ENCODE measurements at regions not wholly inside any gene's neighbourhood (a gene's known extent, or its start where the extent isn't known, plus 50 kb on each side); places are given as distances from the start of the nearest gene placed in this dataset.

- H3K27me3 ChIP-seq (ENCODE audit: control insufficient read depth in 2 of 2, insufficient read depth in 2 of 2, low read length in 2 of 2): no peaks in the 10 kb centered on the region
- no peak for DNase-seq (ENCODE audit: extremely low read depth in 1 of 4, low spot score in 3 of 4)
- H3K4me1 ChIP-seq (replicated peaks in 1 of 2; ENCODE audit: control insufficient read depth in 2 of 2, insufficient read depth in 2 of 2, low read length in 2 of 2): no peaks in the 10 kb centered on the region
- H3K27ac ChIP-seq (ENCODE audit: extremely low read depth, low read depth, low read length): no peak overlapping the region
- ChIA-PET CTCF (ENCODE audit: low intra/inter-chr PET ratio) (no interaction called here), POLR2A (no interaction called here)
- no peaks in the 10 kb centered on the region for H3K9me1 ChIP-seq (ENCODE audit: control insufficient read depth, insufficient read depth, low read length)
- TF ChIP-seq NCOA1 (IDR thresholded peaks at IDR 0.05; ENCODE audit: low read depth): no peak
- no peak for TF ChIP-seq NFYB (IDR thresholded peaks at IDR 0.05; ENCODE audit: extremely low read depth, insufficient read length)
- no peak for TF ChIP-seq EP300 (IDR thresholded peaks at IDR 0.05; ENCODE audit: low read length)
- no peaks in the 10 kb centered on the region for H3K36me3 ChIP-seq (ENCODE audit: control insufficient read depth, insufficient read depth, low read length)
- in situ Hi-C loops (cut with MboI) (no loop called here), intact Hi-C loops (cut with micrococcal nuclease) (no loop called here)
- no peaks in the 10 kb centered on the region; the same call in 1 of the 2 replicates for H3K9me3 ChIP-seq (replicated peaks; ENCODE audit: control insufficient read depth, insufficient read depth, low read depth, low read length)
- H2AFZ ChIP-seq (ENCODE audit: low read depth, low read length): no peak overlapping the region
- H3K79me2 ChIP-seq (ENCODE audit: control insufficient read depth, insufficient read depth, low read length): no peaks in the 10 kb centered on the region
- WGBS (ENCODE audit: insufficient coverage, low coverage, missing lambda C conversion rate): 3% methylated on average over 2 of the region's 2 CpGs
- ATAC-seq: no peak
- no peak overlapping the region for H3K4me2 ChIP-seq (ENCODE audit: insufficient read depth, low read length)
- no TSS peak for BruUV-seq (replicated peaks)
- no peak for FAIRE-seq
- no peak overlapping the region for H3K4me3 ChIP-seq
- H4K20me1 ChIP-seq (replicated peaks; ENCODE audit: control insufficient read depth, insufficient read depth, low read length): no peaks in the 10 kb centered on the region
- no peak overlapping the region for H3K9ac ChIP-seq (ENCODE audit: insufficient read depth in 1 of 2, low read depth in 2 of 2, low read length in 2 of 2)
Observed at GRCh38 chr1:193754151-193754550, 567.7 kb upstream of the B3GALT2 start.

DNA sequence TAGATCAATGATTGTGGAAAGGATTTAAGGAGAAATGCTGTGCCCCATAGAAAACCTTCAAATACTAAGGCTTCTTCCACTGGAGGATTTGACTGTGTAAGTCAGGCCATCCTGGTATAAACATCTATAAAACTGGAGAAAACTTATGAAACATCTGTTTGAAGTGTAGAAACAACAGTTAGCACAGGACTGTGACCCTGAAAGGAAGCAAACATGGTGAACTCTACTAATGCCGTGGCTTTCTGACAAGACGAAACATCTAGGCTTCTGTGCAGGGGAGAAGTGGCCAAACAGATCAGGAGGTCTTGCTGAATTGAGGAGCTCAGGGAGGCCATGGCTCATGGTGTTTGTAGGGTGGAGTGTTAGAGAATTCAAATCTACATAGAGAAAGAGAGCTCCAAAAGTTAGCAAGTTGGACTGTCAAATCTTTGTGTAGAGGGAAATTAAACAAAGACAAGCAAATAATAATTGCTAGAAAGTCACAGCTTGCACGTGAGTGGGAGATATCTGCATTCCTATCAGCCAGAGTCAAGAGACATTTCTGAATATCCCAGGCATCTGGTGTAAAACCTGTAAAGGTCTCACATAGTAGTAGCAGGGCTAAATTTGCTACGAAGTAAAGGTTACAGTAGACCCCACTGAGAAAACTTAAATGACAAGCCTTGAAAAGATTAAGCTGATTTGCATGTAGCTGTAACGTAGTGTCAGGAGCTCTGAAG is 566.8 kb upstream of the B3GALT2 start:
- Histone ChIP-seq H3K9ac (ENCODE audit: insufficient read depth in 1 of 2, low read depth in 2 of 2, low read length in 2 of 2) (no peak overlapping the region), H3K79me2 (ENCODE audit: control insufficient read depth, insufficient read depth, low read length) (no peaks in the 10 kb centered on the region), H3K9me1 (ENCODE audit: control insufficient read depth, insufficient read depth, low read length) (no peaks in the 10 kb centered on the region), H4K20me1 (replicated peaks; ENCODE audit: control insufficient read depth, insufficient read depth, low read length) (no peaks in the 10 kb centered on the region), H2AFZ (ENCODE audit: low read depth, low read length) (no peak overlapping the region), H3K4me3 (no peak overlapping the region), H3K27ac (ENCODE audit: extremely low read depth, low read depth, low read length) (no peak overlapping the region), H3K36me3 (ENCODE audit: control insufficient read depth, insufficient read depth, low read length) (no peaks in the 10 kb centered on the region), H3K27me3 (ENCODE audit: control insufficient read depth in 2 of 2, insufficient read depth in 2 of 2, low read length in 2 of 2) (no peaks in the 10 kb centered on the region), H3K4me1 (replicated peaks in 1 of 2; ENCODE audit: control insufficient read depth in 2 of 2, insufficient read depth in 2 of 2, low read length in 2 of 2) (no peaks in the 10 kb centered on the region), H3K9me3 (replicated peaks; ENCODE audit: control insufficient read depth, insufficient read depth, low read depth, low read length) (no peaks in the 10 kb centered on the region; the same call in 1 of the 2 replicates), H3K4me2 (ENCODE audit: insufficient read depth, low read length) (no peak overlapping the region)
- FAIRE-seq: no peak
- no peak for ATAC-seq
- no TSS peak for BruUV-seq (replicated peaks)
- 2% methylated on average over 5 of the region's 5 CpGs for WGBS (ENCODE audit: insufficient coverage, low coverage, missing lambda C conversion rate)
- no peak for DNase-seq (ENCODE audit: extremely low read depth in 1 of 4, low spot score in 3 of 4)
- ChIA-PET POLR2A (no interaction called here), CTCF (ENCODE audit: low intra/inter-chr PET ratio) (no interaction called here)
- intact Hi-C loops (cut with micrococcal nuclease) (no loop called here), in situ Hi-C loops (cut with MboI) (no loop called here)
- TF ChIP-seq HNRNPUL1 (IDR thresholded peaks at IDR 0.05; ENCODE audit: low read length) (no peak), ATF1 (CRISPR knock-in tag; IDR thresholded peaks at IDR 0.05) (no peak), ATF1 (tag; IDR thresholded peaks at IDR 0.05) (no peak), HMG20B (CRISPR knock-in tag; IDR thresholded peaks at IDR 0.05) (no peak), KDM5B (IDR thresholded peaks at IDR 0.05; ENCODE audit: insufficient replicate concordance, low read depth, low read length) (no peak), EZH2 (IDR thresholded peaks at IDR 0.05; ENCODE audit: borderline replicate concordance, low read depth, low read length) (no peak), TAF7 (tag; IDR thresholded peaks at IDR 0.05) (no peak), ILK (tag; IDR thresholded peaks at IDR 0.05; ENCODE audit: borderline replicate concordance, low read depth) (no peak), TCF3 (CRISPR knock-in tag; IDR thresholded peaks at IDR 0.05) (no peak), CREB5 (CRISPR knock-in tag; IDR thresholded peaks at IDR 0.05) (no peak), ZNF354B (CRISPR knock-in tag; IDR thresholded peaks at IDR 0.05) (no peak), BCOR (IDR thresholded peaks at IDR 0.05) (no peak), ZEB2 (IDR thresholded peaks at IDR 0.05) (no peak), TCF7L2 (IDR thresholded peaks at IDR 0.05; ENCODE audit: low read depth, low read length) (no peak), KHSRP (IDR thresholded peaks at IDR 0.05) (no peak)

Data from K562 (cell line).